ENCODE measurements at regions not wholly inside any gene's neighbourhood (a gene's known extent, or its start where the extent isn't known, plus 50 kb on each side); places are given as distances from the start of the nearest gene placed in this dataset.

DNA sequence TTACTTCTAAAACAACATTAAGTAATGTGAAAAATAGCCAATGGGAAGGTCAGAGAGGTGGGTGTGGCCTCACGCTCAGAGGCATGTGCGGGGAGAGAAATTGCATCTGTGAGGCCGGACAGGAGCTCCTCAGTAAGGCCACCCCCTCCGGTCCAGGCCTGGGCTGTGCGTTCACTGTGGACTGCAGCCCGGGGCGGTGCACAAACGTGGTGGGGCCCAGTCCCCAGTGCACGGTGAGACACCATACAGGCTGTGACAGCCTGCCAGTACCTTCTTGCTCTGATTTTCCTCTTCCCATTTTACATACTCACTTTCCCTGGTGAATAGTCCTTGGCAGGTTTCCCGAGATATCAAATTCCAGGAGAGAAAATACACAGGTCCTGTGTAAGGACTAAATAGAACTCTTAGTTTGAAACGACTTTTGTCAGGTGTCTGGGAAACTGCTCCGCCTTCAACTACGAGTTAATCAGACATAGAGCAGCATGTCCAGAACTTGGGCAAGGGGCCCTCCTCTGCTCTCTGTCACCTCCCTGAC is 174.1 kb upstream of the MKI67 start (continued):
- TF ChIP-seq, protein P1, sequence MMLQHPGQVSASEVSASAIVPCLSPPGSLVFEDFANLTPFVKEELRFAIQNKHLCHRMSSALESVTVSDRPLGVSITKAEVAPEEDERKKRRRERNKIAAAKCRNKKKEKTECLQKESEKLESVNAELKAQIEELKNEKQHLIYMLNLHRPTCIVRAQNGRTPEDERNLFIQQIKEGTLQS (IDR thresholded peaks at IDR 0.05) = no peak
- TF ChIP-seq JUND (IDR thresholded peaks at IDR 0.05) (no peak), FOXA1 (IDR thresholded peaks at IDR 0.05) (no peak), EGR1 (IDR thresholded peaks at IDR 0.05; ENCODE audit: low read depth in 2 of 2) (no peak), TAF1 (conservative IDR thresholded peaks at IDR 0.05) (no peak), FOXA2 (IDR thresholded peaks at IDR 0.05) (no peak)

DNA sequence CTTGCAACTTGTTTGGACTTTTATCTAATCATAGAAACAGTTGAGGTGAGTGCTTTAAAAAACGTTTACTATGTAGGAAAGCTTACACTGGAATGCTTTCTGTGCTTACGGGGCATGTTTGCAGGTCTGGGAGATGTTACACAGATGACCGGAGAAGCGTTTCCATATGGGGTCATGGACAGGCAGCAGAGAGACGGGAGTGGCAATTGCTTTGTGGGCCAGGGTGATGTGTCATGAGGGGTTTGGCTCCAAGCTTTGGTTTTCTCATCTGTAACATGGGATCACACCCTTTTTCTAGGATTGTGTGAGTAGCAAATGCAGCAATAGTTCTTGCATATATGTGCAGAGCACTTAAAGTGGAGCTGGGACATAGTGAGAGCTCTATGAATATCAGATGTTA is 174.8 kb upstream of the MKI67 start:
- Histone ChIP-seq H3K27me3 (ENCODE audit: control insufficient read depth in 4 of 4, insufficient read depth in 4 of 4, low read length in 3 of 4) (no peaks in the 10 kb centered on the region), H3K4me3 (ENCODE audit: low read depth in 1 of 3, low read length in 3 of 3) (no peak overlapping the region), H3K9ac (ENCODE audit: low read depth in 1 of 2, low read length in 2 of 2) (no peak overlapping the region), H3K36me3 (ENCODE audit: control insufficient read depth in 4 of 4, insufficient read depth in 3 of 4, low read depth in 1 of 4, low read length in 3 of 4) (no peaks in the 10 kb centered on the region), H3K9me3 (ENCODE audit: control insufficient read depth in 4 of 4, low read length in 3 of 4) (no peaks in the 10 kb centered on the region), H3K4me1 (ENCODE audit: control insufficient read depth in 4 of 4, insufficient read depth in 4 of 4, low read length in 3 of 4) (no peaks in the 10 kb centered on the region), H3K27ac (ENCODE audit: low read depth in 1 of 2, low read length in 2 of 2) (no peak overlapping the region)
- no peak for DNase-seq (ENCODE audit: low spot score)
- 62% methylated on average over 5 of the region's 5 CpGs for WGBS
- TF ChIP-seq FOXA1 (IDR thresholded peaks at IDR 0.05) (no peak), HNF4A (conservative IDR thresholded peaks at IDR 0.05) (no peak), EGR1 (IDR thresholded peaks at IDR 0.05; ENCODE audit: low read depth in 2 of 2) (no peak)

DNA sequence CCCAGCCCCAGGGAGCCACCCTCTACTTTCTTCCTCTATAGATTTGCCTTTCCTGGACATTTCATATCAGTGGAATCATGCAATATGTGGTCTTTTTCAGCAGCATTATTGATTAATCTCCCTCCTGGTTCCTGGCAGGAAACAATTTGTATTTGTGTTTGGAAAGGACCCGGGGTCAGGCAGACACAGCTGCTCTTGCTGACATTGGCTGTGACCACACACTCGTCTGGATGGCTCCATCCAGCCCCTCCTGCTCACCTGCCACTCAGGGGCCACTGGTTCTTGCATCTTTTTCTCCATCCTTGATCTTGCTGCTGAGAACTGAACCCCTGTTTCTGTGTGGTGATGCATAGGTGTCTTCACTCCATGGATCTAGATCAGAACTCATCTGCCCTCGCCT is 176.6 kb upstream of the MKI67 start:
- H3K4me1 ChIP-seq (ENCODE audit: control insufficient read depth in 4 of 4, insufficient read depth in 4 of 4, low read length in 3 of 4) = no peaks in the 10 kb centered on the region
- H3K9me3 ChIP-seq (ENCODE audit: control insufficient read depth in 4 of 4, low read length in 3 of 4) = no peaks in the 10 kb centered on the region
- H3K4me3 ChIP-seq (ENCODE audit: low read depth in 1 of 3, low read length in 3 of 3) = no peak overlapping the region
- H3K27ac ChIP-seq (ENCODE audit: low read depth in 1 of 2, low read length in 2 of 2) = no peak overlapping the region
- TF ChIP-seq, protein P2, sequence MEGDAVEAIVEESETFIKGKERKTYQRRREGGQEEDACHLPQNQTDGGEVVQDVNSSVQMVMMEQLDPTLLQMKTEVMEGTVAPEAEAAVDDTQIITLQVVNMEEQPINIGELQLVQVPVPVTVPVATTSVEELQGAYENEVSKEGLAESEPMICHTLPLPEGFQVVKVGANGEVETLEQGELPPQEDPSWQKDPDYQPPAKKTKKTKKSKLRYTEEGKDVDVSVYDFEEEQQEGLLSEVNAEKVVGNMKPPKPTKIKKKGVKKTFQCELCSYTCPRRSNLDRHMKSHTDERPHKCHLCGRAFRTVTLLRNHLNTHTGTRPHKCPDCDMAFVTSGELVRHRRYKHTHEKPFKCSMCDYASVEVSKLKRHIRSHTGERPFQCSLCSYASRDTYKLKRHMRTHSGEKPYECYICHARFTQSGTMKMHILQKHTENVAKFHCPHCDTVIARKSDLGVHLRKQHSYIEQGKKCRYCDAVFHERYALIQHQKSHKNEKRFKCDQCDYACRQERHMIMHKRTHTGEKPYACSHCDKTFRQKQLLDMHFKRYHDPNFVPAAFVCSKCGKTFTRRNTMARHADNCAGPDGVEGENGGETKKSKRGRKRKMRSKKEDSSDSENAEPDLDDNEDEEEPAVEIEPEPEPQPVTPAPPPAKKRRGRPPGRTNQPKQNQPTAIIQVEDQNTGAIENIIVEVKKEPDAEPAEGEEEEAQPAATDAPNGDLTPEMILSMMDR (IDR thresholded peaks at IDR 0.05; ENCODE audit: low read depth, low read length, missing input control) = no peak
- TF ChIP-seq MAX (IDR thresholded peaks at IDR 0.05) (no peak), NR2F2 (IDR thresholded peaks at IDR 0.05) (no peak), JUND (IDR thresholded peaks at IDR 0.05) (no peak), RAD21 (IDR thresholded peaks at IDR 0.05) (no peak), RXRA (IDR thresholded peaks at IDR 0.05) (no peak), EGR1 (IDR thresholded peaks at IDR 0.05; ENCODE audit: low read depth in 2 of 2) (no peak), HNF4A (conservative IDR thresholded peaks at IDR 0.05) (no peak), GABPA (IDR thresholded peaks at IDR 0.05 in 1 of 2, conservative IDR thresholded peaks at IDR 0.05 in 1 of 2) (no peak), YY1 (IDR thresholded peaks at IDR 0.05) (no peak), FOXA2 (IDR thresholded peaks at IDR 0.05) (no peak), TAF1 (conservative IDR thresholded peaks at IDR 0.05) (no peak), SP1 (IDR thresholded peaks at IDR 0.05) (no peak), FOXA1 (IDR thresholded peaks at IDR 0.05) (no peak), HNF4G (IDR thresholded peaks at IDR 0.05) (no peak)
- TF ChIP-seq, protein P3, sequence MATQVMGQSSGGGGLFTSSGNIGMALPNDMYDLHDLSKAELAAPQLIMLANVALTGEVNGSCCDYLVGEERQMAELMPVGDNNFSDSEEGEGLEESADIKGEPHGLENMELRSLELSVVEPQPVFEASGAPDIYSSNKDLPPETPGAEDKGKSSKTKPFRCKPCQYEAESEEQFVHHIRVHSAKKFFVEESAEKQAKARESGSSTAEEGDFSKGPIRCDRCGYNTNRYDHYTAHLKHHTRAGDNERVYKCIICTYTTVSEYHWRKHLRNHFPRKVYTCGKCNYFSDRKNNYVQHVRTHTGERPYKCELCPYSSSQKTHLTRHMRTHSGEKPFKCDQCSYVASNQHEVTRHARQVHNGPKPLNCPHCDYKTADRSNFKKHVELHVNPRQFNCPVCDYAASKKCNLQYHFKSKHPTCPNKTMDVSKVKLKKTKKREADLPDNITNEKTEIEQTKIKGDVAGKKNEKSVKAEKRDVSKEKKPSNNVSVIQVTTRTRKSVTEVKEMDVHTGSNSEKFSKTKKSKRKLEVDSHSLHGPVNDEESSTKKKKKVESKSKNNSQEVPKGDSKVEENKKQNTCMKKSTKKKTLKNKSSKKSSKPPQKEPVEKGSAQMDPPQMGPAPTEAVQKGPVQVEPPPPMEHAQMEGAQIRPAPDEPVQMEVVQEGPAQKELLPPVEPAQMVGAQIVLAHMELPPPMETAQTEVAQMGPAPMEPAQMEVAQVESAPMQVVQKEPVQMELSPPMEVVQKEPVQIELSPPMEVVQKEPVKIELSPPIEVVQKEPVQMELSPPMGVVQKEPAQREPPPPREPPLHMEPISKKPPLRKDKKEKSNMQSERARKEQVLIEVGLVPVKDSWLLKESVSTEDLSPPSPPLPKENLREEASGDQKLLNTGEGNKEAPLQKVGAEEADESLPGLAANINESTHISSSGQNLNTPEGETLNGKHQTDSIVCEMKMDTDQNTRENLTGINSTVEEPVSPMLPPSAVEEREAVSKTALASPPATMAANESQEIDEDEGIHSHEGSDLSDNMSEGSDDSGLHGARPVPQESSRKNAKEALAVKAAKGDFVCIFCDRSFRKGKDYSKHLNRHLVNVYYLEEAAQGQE (IDR thresholded peaks at IDR 0.05) = no peak
- TF ChIP-seq, protein P4, sequence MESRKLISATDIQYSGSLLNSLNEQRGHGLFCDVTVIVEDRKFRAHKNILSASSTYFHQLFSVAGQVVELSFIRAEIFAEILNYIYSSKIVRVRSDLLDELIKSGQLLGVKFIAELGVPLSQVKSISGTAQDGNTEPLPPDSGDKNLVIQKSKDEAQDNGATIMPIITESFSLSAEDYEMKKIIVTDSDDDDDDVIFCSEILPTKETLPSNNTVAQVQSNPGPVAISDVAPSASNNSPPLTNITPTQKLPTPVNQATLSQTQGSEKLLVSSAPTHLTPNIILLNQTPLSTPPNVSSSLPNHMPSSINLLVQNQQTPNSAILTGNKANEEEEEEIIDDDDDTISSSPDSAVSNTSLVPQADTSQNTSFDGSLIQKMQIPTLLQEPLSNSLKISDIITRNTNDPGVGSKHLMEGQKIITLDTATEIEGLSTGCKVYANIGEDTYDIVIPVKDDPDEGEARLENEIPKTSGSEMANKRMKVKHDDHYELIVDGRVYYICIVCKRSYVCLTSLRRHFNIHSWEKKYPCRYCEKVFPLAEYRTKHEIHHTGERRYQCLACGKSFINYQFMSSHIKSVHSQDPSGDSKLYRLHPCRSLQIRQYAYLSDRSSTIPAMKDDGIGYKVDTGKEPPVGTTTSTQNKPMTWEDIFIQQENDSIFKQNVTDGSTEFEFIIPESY (IDR thresholded peaks at IDR 0.05) = no peak
- TF ChIP-seq, protein P1 (IDR thresholded peaks at IDR 0.05) = no peak
- WGBS = 45% methylated on average over 3 of the region's 3 CpGs
- DNase-seq (ENCODE audit: low spot score) = no peak
- H3K27me3 ChIP-seq (ENCODE audit: control insufficient read depth in 4 of 4, insufficient read depth in 4 of 4, low read length in 3 of 4) = no peaks in the 10 kb centered on the region
- no peak overlapping the region for H3K9ac ChIP-seq (ENCODE audit: low read depth in 1 of 2, low read length in 2 of 2)
- H3K36me3 ChIP-seq (ENCODE audit: control insufficient read depth in 4 of 4, insufficient read depth in 3 of 4, low read depth in 1 of 4, low read length in 3 of 4) = no peaks in the 10 kb centered on the region

Measured in liver (tissue), 8 donors.